GM18867 (cell line): ENCODE measurements at regions not wholly inside any gene's neighbourhood (a gene's known extent, or its start where the extent isn't known, plus 50 kb on each side); places are given as distances from the start of the nearest gene placed in this dataset.
"Not testable (repeated sequence)": the region's sequence is repeated elsewhere in the genome, so short reads cannot be mapped to it uniquely, and the experiment has no call there.

Experiments used
- ATAC-seq: cut with Tn5 transposase; IDR thresholded peaks from one replicate; pipeline ENCODE4 v1.9.1; 2021; ENCODE audit warnings: mild to moderate bottlenecking, moderate library complexity; ENCODE audit not compliant: unreplicated experiment

DNA sequence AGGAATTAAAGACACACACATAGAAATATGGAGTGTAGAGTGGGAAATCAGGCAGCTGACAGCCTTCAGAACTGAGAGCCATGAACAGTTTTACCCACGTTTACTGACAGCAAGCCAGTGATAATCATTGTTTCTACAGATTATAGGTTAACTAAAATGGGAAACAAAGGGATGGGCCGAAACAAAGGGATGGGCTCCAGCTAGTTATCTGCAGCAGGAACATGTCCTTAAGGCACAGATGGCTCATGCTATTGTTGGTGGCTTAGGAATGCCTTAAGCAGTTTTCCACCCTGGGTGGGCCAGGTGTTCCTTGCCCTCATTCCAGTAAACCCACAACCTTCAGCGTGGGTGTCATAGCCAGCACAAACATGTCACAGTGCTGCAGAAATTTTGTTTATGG lies 355.7 kb upstream of the INTU start:
- not testable (repeated sequence) for ATAC-seq

GRCh38 chr4:127284236-127284635 lies 348.5 kb upstream of the INTU start:
- ATAC-seq: no peak

- no peak for ATAC-seq
Measured at GRCh38 chr4:127291316-127291715, 341.4 kb upstream of the INTU start.

DNA sequence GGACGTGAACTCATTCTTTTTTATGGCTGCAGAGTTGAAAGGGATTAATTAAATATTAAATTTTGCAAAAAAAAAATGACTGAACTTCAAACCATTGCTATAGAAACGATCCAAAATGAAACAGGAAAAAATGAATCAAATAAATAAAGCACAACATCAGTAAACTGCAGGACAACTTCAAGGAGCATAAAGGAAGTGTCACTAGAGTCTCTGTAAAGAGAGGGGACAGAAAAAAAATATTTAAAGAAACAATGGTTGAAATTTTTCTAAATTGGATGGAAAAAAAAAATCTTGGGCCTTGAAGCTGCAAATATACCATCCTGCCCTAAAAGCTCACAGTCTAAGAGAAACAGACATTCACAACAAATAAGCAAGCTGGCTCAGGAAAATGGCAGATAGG lies 339.3 kb upstream of the INTU start:
- no peak for ATAC-seq

GRCh38 chr4:127304356-127304755 lies 328.4 kb upstream of the INTU start:
- no peak for ATAC-seq

- no peak for ATAC-seq
Measured at GRCh38 chr4:127307996-127308395, 324.8 kb upstream of the INTU start.

- no peak for ATAC-seq
Measured at GRCh38 chr4:127309369-127310102, 323.2 kb upstream of the INTU start.

- ATAC-seq: no peak
Measured at GRCh38 chr4:127311371-127311770, 321.4 kb upstream of the INTU start.

DNA sequence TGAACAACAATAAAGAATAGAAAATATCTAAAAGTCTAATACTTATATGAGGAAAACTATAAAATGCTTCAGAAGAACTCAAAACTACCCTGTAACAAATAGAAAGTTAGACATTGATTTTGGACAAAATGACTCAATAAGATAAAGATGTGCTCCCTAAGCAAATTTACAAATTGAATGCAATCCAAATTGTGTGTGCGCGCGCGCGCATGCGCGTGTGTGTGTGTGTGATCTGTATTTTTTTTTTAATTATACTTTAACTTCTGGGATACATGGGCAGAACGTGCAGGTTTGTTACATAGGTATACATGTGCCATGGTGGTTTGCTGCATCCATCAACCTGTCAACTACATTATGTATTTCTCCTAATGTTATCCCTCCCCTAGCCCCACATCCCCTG lies 320.8 kb upstream of the INTU start:
- no peak for ATAC-seq

GRCh38 chr4:127313767-127314166 lies 319.0 kb upstream of the INTU start:
- ATAC-seq: no peak

DNA sequence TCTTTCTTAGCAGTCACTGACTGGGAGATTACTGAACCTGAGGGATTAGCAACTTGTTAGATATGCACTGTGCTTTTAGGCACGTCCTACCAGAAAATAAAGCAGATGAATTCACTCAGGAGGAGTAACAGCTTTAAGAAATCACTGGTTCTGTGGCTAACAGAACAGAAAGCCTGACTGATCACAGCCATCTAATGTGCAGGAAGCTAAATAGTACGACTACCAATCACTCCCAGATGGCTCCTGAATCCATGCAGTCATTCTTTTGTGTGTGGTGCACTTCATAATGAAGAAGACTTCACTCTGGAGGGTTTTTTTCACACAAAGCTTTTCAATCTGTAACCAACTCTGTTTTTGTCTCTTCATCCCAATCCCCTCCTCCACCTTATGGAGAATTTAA lies 305.3 kb upstream of the INTU start:
- no peak for ATAC-seq

GRCh38 chr4:127335073-127335620 lies 297.6 kb upstream of the INTU start:
- no peak for ATAC-seq

DNA sequence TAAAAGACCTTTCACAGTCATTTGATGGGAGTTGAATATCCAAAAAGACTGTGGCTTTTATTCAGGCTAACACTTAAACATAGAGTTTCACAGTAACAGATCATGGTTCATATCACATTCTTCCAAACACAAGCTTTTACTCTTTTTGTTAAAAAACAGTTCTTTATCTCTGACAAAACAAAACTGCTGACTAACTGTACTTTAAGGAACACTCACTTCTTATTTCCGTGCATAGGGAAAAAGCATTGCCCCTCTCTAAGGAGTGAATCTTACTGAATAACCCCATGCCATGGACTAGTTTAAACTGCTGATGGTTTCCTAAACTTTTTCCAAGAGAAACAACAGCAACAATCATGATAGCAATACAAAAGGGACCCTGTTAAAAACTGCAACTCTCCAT lies 297.0 kb upstream of the INTU start:
- no peak for ATAC-seq

DNA sequence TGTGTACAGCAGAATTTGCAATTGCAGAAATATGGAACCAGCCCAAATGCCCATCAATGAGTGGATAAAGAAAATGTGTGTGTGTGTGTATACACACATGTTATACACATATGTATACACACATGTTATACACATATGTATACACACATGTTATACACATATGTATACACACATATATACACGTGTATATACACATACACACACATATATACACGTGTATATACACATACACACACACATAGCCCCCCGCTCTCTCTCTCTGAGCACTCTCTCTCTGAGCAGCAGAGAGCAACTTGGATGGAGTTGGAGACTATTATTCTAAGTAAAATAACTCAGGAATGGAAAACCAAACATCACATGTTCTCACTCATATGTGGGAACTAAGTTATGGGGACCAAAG lies 289.6 kb upstream of the INTU start:
- ATAC-seq: not testable (repeated sequence)

DNA sequence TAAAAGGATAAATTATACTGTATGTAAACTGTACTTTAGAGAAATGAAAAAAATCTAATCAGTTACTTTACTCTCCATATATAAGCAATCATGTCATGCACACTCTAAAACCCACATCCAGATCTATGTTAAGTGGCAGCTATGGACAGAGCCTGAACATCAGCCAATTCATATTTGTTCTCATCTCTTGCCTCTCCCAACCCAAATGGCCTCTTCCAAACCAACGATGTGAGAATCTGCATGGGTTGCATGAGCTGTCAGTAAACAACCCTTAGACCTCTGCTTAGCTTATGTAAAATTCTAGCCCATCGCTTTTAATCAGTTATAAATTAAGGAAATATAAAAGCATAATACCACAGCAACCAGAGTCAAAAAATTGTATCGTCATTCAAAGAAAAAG lies 288.7 kb upstream of the INTU start:
- no peak for ATAC-seq

GRCh38 chr4:127347936-127348335 lies 284.8 kb upstream of the INTU start:
- ATAC-seq: no peak

DNA sequence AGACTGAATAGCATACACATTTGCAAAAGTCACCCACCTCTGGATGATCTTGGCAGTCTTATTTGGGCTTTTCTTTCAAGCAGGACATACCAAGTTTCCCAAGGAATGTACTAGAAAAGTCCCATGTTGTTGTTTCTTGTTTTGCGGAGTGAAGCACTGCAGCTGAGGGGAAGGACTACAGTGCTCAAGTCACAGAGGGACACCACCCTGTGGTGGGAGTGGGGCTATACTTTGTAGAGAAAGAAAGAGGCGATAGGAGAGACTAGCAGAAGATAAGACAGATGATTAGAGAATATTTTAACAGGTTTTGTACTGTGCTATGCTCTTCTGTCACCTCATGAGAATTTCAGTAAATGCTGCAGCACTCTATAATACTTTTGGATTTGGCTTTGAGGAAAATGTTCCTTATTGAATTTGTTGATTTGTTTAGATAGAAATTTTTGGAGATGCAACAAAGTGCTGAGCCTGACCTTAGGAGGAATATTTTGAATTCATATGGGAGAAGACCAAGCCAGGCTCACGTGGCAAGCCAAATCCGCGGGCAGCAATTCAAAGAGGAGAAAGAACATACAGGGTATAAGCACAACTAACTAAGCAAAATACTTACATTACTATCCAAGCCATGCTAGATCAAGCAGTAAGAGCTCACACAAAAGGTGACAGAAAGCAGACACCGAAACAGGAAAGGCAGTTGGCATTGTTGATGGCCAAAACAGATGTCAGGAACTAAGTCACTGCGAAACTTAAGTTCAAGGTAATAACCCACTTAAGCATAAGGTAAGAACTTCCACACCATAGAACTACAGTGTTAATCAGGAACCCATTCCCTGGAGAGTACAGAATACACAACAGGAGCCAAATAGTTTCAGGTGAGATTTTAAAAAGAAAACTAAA lies 280.3 kb upstream of the INTU start:
- no peak for ATAC-seq

DNA sequence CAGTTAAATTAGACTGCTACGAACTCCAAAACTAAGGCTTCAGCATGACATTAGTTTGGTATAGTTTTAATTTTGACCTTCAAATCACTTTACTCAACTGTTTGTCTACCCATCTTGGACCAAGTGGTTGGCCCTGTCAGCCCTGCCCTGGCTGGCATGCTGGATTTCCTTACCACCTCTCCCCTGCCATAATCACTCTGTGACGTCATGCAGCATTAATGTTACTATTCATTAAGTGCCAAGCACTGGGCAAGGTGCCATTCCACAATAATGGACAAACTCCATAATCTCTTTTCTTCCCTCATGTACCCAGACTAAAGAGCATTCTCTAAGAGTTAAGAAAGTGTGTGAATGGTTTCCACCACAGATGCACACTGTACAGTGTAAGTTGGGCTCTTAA lies 277.0 kb upstream of the INTU start:
- no peak for ATAC-seq

DNA sequence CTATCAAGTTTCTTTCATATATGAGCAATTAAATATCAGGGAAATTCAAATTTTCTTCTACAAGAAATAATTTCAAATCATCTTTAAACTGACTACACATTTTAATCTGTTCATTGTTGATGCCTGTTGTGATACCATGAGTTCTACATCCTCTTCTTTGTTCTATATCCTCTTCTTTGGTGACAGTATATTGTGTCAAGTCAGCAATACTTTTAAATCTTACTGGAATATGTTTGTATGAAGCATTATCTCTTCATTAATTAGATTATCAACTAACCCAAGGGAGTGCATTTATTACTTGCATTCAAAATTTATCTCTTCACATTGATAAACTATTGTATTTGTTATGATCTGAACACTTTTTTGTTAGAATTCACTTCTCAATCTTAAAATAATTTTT lies 275.0 kb upstream of the INTU start:
- ATAC-seq: no peak

DNA sequence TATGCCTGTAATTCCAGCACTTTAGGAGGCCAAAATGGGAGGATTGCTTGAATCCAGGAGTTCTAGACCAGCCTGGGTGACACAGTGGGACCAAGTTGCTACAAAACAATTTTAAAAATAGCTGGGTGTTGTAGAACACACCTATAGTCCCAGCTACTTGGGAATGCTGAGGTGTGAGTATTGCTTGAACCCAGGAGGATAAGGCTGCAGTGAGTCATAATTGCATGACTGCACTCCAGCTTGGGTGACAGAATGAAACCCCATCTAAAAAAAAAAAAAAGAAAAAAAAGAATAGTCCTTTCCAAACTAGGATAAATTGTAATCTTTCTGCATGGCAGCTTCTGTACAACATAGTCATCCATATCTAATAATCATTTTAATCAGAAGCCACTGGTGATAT lies 270.1 kb upstream of the INTU start:
- ATAC-seq: no peak

DNA sequence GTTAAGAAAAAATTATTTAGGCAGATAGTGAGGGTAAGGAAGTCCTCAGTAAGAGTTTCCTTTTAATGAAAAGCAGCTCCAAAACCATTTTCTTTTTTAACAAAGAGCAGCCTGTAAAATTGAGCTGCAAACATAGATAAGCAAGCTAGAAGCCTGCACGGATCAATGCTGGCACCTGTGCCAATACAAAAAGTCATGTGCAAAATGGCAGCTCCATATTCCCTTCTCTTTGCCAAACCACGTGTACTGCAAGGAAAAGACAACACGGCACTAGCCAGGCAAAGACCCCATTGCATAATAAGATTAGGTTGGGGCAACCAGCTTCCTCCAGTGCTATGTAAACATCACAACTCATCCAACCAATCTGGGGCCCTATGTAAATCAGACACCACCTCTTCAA lies 268.4 kb upstream of the INTU start:
- no peak for ATAC-seq

DNA sequence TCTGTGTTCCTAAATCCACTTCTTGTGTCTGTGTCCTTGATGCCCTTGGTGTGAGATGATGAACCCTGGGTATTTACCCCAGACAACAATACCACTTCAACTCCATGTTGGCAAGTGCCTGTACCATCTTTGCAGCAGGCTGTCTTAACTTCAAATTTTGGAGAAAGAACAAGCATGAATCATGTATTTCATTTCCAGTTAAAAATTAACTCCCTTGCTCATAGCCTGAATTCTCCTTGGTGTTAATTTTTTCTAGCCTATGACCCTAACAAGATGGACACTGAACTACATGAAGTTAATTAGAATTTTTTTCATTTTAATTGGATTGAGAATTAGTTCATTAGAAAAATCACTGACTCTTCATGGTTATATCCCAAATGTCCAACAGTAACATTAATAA lies 267.8 kb upstream of the INTU start:
- ATAC-seq: no peak
